HEK293 (cell line): ENCODE measurements at regions not wholly inside any gene's neighbourhood (a gene's known extent, or its start where the extent isn't known, plus 50 kb on each side); places are given as distances from the start of the nearest gene placed in this dataset.

Experiments used
- CTCF ChIA-PET: fragments of 350-600 bp; formaldehyde crosslinking; extraction: SDS; loops from one replicate; lab custom pipeline; 2021; ENCODE audit warnings: antibody characterized with exemption; lab: Yijun Ruan, JAX
- POLR2A ChIA-PET: fragments of 300-600 bp; formaldehyde crosslinking; extraction: SDS; loops from one replicate; lab custom pipeline; 2020; ENCODE audit warnings: antibody characterized with exemption, inconsistent platforms; lab: Yijun Ruan, JAX
- H3K27ac ChIP-seq: fragments of 200-500 bp; sonication (Bioruptor generic); 2 replicates; pipeline ENCODE4 v1.5.1; 2014; ENCODE audit warnings: low read depth, low read length, control low read depth, inconsistent platforms; ENCODE audit errors: extremely low read depth
- H3K36me3 ChIP-seq, 2 experiments: fragments of 200-500 bp in 1 of 2; sonication (Bioruptor generic) in 1 of 2; 1 replicate in 1 of 2; 2 replicates in 1 of 2; pipeline ENCODE4 v1.5.1; 2014 to 2017; ENCODE audit warnings: inconsistent platforms in 2 of 2, low read length in 2 of 2; ENCODE audit not compliant: control insufficient read depth in 2 of 2, insufficient read depth in 1 of 2
- H3K4me1 ChIP-seq: fragments of 200-500 bp; sonication (Bioruptor generic); 2 replicates; pipeline ENCODE4 v1.5.1; 2014; ENCODE audit warnings: mild to moderate bottlenecking, low read length, inconsistent platforms; ENCODE audit not compliant: control insufficient read depth, insufficient read depth
- H3K4me3 ChIP-seq: 2 replicates; pipeline ENCODE4 v1.5.1; 2011; ENCODE audit warnings: low read depth, mild to moderate bottlenecking, control low read depth, low read length, moderate library complexity
- H3K9me3 ChIP-seq: fragments of 200-500 bp; sonication (Bioruptor generic); 2 replicates; pipeline ENCODE4 v1.5.1; 2014; ENCODE audit warnings: low read depth, low read length, inconsistent platforms; ENCODE audit not compliant: control insufficient read depth, insufficient read depth
- IKZF3 ChIP-seq: fragments of 450-650 bp; IDR thresholded peaks from 2 replicates; pipeline ENCODE4 v1.5.0; 2018; ENCODE audit warnings: missing biosample characterization, mild to moderate bottlenecking, missing genetic modification characterization, moderate library complexity
- KLF10 ChIP-seq: fragments of 450-650 bp; IDR thresholded peaks from 2 replicates; pipeline ENCODE4 v1.5.1; 2018; ENCODE audit warnings: missing biosample characterization, mild to moderate bottlenecking, missing genetic modification characterization
- OVOL3 ChIP-seq: fragments of 450-650 bp; formaldehyde crosslinking; IDR thresholded peaks from 2 replicates; pipeline ENCODE4 v1.5.1; 2016; ENCODE audit warnings: missing biosample characterization, missing genetic modification characterization
- SP3 ChIP-seq: fragments of 450-650 bp; formaldehyde crosslinking; IDR thresholded peaks from 2 replicates; pipeline ENCODE4 v1.5.1; 2016; ENCODE audit warnings: missing biosample characterization, missing genetic modification characterization
- SP7 ChIP-seq: fragments of 450-650 bp; formaldehyde crosslinking; IDR thresholded peaks from 2 replicates; pipeline ENCODE4 v1.5.1; 2016; ENCODE audit warnings: missing biosample characterization, missing genetic modification characterization
- WT1 ChIP-seq: fragments of 450-650 bp; formaldehyde crosslinking; IDR thresholded peaks from 2 replicates; pipeline ENCODE4 v1.5.1; 2016; ENCODE audit warnings: missing biosample characterization, missing genetic modification characterization
- ZNF10 ChIP-seq: fragments of 450-650 bp; formaldehyde crosslinking; IDR thresholded peaks from 2 replicates; pipeline ENCODE4 v1.5.1; 2017; ENCODE audit warnings: missing biosample characterization, missing genetic modification characterization
- ZNF19 ChIP-seq: fragments of 450-650 bp; formaldehyde crosslinking; IDR thresholded peaks from 2 replicates; pipeline ENCODE4; 2016; ENCODE audit warnings: missing biosample characterization, missing genetic modification characterization, low read depth
- ZNF24 ChIP-seq: fragments of 450-650 bp; formaldehyde crosslinking; IDR thresholded peaks from 2 replicates; pipeline ENCODE4 v1.5.1; 2016; ENCODE audit warnings: missing biosample characterization, missing genetic modification characterization
- ZNF311 ChIP-seq: fragments of 450-650 bp; formaldehyde crosslinking; IDR thresholded peaks from 2 replicates; pipeline ENCODE4 v1.5.1; 2017; ENCODE audit warnings: missing biosample characterization, missing genetic modification characterization, borderline replicate concordance
- ZNF48 ChIP-seq: fragments of 450-650 bp; formaldehyde crosslinking; IDR thresholded peaks from 2 replicates; pipeline ENCODE4 v1.5.1; 2016; ENCODE audit warnings: missing biosample characterization, missing genetic modification characterization
- ZNF621 ChIP-seq: fragments of 450-650 bp; formaldehyde crosslinking; IDR thresholded peaks from 2 replicates; pipeline ENCODE4 v1.5.1; 2017; ENCODE audit warnings: missing biosample characterization, missing genetic modification characterization
- ZNF658 ChIP-seq: fragments of 450-650 bp; formaldehyde crosslinking; IDR thresholded peaks from 2 replicates; pipeline ENCODE4; 2016; ENCODE audit warnings: missing biosample characterization, missing genetic modification characterization
- ZNF747 ChIP-seq: fragments of 450-650 bp; formaldehyde crosslinking; IDR thresholded peaks from 2 replicates; pipeline ENCODE4 v1.5.1; 2016; ENCODE audit warnings: missing biosample characterization, missing genetic modification characterization
- ZNF843 ChIP-seq: fragments of 450-650 bp; formaldehyde crosslinking; IDR thresholded peaks from 2 replicates; pipeline ENCODE4 v1.5.1; 2016; ENCODE audit warnings: missing biosample characterization, missing genetic modification characterization
- ZXDB ChIP-seq: fragments of 450-650 bp; formaldehyde crosslinking; IDR thresholded peaks from 2 replicates; pipeline ENCODE4 v1.5.1; 2016; ENCODE audit warnings: missing biosample characterization, missing genetic modification characterization
- TF ChIP-seq, protein P1 (sequence below): fragments of 450-650 bp; formaldehyde crosslinking; IDR thresholded peaks from 2 replicates; pipeline ENCODE4 v1.5.1; 2017; ENCODE audit warnings: missing biosample characterization, missing genetic modification characterization
- TF ChIP-seq, protein P2 (sequence below): fragments of 450-650 bp; formaldehyde crosslinking; IDR thresholded peaks from 2 replicates; pipeline ENCODE4 v1.5.1; 2016; ENCODE audit warnings: missing biosample characterization, missing genetic modification characterization
- TF ChIP-seq, protein P3 (sequence below): fragments of 450-650 bp; formaldehyde crosslinking; IDR thresholded peaks from 2 replicates; pipeline ENCODE4 v1.5.1; 2016; ENCODE audit warnings: missing biosample characterization, missing genetic modification characterization, borderline replicate concordance
- TF ChIP-seq, protein P4 (sequence below): fragments of 450-650 bp; formaldehyde crosslinking; IDR thresholded peaks from 2 replicates; pipeline ENCODE4 v1.5.1; 2016; ENCODE audit warnings: missing biosample characterization, missing genetic modification characterization

DNA sequence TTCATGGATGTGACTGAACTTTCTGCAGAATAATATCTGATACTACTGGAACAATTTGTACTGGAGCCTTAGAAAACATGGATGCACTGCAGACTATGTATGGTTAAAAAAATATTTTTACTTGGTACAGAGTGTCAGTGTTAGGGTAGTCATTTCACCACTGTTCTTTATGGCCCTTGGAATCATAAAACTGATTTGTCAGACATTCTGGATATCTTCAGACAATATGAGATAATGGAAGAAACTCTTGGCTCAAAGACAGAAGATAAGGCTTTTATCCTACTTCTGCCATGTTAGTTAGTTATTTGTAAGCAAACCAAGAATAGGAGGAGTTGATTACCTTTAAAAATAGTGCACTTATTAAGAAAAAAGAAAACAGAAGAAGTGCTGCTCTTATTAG, 209.4 kb downstream of the LRIG3 start:
- H3K4me1 ChIP-seq = no peaks in the 10 kb centered on the region
- no peak overlapping the region for H3K27ac ChIP-seq
- H3K36me3 ChIP-seq = no peaks in the 10 kb centered on the region
- TF ChIP-seq, protein P1, sequence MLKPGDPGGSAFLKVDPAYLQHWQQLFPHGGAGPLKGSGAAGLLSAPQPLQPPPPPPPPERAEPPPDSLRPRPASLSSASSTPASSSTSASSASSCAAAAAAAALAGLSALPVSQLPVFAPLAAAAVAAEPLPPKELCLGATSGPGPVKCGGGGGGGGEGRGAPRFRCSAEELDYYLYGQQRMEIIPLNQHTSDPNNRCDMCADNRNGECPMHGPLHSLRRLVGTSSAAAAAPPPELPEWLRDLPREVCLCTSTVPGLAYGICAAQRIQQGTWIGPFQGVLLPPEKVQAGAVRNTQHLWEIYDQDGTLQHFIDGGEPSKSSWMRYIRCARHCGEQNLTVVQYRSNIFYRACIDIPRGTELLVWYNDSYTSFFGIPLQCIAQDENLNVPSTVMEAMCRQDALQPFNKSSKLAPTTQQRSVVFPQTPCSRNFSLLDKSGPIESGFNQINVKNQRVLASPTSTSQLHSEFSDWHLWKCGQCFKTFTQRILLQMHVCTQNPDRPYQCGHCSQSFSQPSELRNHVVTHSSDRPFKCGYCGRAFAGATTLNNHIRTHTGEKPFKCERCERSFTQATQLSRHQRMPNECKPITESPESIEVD (tag by site-specific recombination) = no peak
- TF ChIP-seq ZNF19 (no peak), ZNF658 (tag by site-specific recombination) (no peak), OVOL3 (tag by site-specific recombination) (no peak), ZNF48 (tag by site-specific recombination) (no peak), IKZF3 (no peak)
- TF ChIP-seq, protein P2, sequence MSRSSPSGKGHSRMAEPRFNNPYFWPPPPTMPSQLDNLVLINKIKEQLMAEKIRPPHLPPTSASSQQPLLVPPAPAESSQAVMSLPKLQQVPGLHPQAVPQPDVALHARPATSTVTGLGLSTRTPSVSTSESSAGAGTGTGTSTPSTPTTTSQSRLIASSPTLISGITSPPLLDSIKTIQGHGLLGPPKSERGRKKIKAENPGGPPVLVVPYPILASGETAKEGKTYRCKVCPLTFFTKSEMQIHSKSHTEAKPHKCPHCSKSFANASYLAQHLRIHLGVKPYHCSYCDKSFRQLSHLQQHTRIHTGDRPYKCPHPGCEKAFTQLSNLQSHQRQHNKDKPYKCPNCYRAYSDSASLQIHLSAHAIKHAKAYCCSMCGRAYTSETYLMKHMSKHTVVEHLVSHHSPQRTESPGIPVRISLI (tag by site-specific recombination) = no peak
- TF ChIP-seq, protein P3, sequence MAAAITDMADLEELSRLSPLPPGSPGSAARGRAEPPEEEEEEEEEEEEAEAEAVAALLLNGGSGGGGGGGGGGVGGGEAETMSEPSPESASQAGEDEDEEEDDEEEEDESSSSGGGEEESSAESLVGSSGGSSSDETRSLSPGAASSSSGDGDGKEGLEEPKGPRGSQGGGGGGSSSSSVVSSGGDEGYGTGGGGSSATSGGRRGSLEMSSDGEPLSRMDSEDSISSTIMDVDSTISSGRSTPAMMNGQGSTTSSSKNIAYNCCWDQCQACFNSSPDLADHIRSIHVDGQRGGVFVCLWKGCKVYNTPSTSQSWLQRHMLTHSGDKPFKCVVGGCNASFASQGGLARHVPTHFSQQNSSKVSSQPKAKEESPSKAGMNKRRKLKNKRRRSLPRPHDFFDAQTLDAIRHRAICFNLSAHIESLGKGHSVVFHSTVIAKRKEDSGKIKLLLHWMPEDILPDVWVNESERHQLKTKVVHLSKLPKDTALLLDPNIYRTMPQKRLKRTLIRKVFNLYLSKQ (tag by site-specific recombination) = no peak
- POLR2A ChIA-PET = no interaction called here
- H3K9me3 ChIP-seq = no peaks in the 10 kb centered on the region
- H3K4me3 ChIP-seq = no peak overlapping the region
- CTCF ChIA-PET = interaction anchor here (0.8 kb wide), 1 partner anchor 289 kb away, joined by 3 read pairs; no protein-coding TSS in a partner anchor

DNA sequence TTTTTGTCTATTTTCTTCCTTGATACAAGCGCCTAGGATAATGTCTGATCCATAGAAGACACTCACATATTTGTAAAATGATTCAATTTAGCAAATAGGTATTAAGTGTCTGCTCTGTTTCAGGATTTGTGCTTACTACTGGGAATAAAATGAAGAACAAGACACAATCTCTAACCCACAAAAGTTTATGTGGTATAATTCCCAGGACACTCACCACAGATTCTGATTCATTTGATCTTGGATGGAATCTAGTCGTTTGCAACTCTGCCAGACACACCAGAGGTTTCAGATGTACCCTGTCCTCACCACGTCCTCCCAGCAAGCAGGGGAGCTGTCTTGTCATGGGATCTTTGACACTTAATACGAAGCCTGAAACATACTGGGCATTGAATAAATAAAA, 208.3 kb downstream of the LRIG3 start:
- ChIA-PET CTCF (no interaction called here), POLR2A (no interaction called here)
- Histone ChIP-seq H3K4me3 (no peak overlapping the region), H3K9me3 (no peaks in the 10 kb centered on the region), H3K4me1 (no peaks in the 10 kb centered on the region), H3K36me3 (no peaks in the 10 kb centered on the region), H3K27ac (no peak overlapping the region)
- TF ChIP-seq WT1 (tag by site-specific recombination) = no peak
- no peak for TF ChIP-seq ZNF311 (tag by site-specific recombination)
- TF ChIP-seq, protein P4, sequence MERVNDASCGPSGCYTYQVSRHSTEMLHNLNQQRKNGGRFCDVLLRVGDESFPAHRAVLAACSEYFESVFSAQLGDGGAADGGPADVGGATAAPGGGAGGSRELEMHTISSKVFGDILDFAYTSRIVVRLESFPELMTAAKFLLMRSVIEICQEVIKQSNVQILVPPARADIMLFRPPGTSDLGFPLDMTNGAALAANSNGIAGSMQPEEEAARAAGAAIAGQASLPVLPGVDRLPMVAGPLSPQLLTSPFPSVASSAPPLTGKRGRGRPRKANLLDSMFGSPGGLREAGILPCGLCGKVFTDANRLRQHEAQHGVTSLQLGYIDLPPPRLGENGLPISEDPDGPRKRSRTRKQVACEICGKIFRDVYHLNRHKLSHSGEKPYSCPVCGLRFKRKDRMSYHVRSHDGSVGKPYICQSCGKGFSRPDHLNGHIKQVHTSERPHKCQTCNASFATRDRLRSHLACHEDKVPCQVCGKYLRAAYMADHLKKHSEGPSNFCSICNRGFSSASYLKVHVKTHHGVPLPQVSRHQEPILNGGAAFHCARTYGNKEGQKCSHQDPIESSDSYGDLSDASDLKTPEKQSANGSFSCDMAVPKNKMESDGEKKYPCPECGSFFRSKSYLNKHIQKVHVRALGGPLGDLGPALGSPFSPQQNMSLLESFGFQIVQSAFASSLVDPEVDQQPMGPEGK (tag by site-specific recombination) = no peak
- TF ChIP-seq ZNF747 = no peak
- no peak for TF ChIP-seq ZXDB (tag by site-specific recombination)
- TF ChIP-seq SP7 (tag by site-specific recombination) = no peak
- TF ChIP-seq ZNF24 = no peak
- TF ChIP-seq ZNF10 (tag by site-specific recombination) = no peak
- no peak for TF ChIP-seq SP3 (tag by site-specific recombination)
- no peak for TF ChIP-seq ZNF843 (tag by site-specific recombination)
- TF ChIP-seq ZNF621 (tag by site-specific recombination) = no peak
- TF ChIP-seq KLF10 (tag by site-specific recombination) = no peak
